Liver (tissue), 7 donors: ENCODE measurements at regions not wholly inside any gene's neighbourhood (a gene's known extent, or its start where the extent isn't known, plus 50 kb on each side); places are given as distances from the start of the nearest gene placed in this dataset.

Source experiments
- DNase-seq: peaks from one replicate; pipeline ENCODE4 v3.0.0-alpha.2; 2017; ENCODE audit warnings: low spot score
- H3K27ac ChIP-seq, 2 donors: one replicate each; pipeline ENCODE4 v1.7.0; 2013; ENCODE audit warnings: inconsistent platforms in 2 of 2, low read length in 2 of 2, control low read depth in 1 of 2, low read depth in 1 of 2, mild to moderate bottlenecking in 1 of 2
- H3K27me3 ChIP-seq, 4 donors: one replicate each; pipeline versions ENCODE4 v1.6.1 to v1.7.0; 2013; ENCODE audit warnings: low read length in 3 of 4, inconsistent platforms in 1 of 4, mild to moderate bottlenecking in 1 of 4, moderate library complexity in 1 of 4; ENCODE audit not compliant: control insufficient read depth in 4 of 4, insufficient read depth in 4 of 4
- H3K36me3 ChIP-seq, 4 donors: one replicate each; pipeline versions ENCODE4 v1.6.1 to v1.7.0; 2013; ENCODE audit warnings: low read length in 3 of 4, mild to moderate bottlenecking in 3 of 4, low read depth in 1 of 4, moderate library complexity in 1 of 4; ENCODE audit not compliant: control insufficient read depth in 4 of 4, insufficient read depth in 3 of 4
- H3K4me1 ChIP-seq, 4 donors: one replicate each; pipeline versions ENCODE4 v1.6.1 to v1.7.0; 2013; ENCODE audit warnings: low read length in 3 of 4, mild to moderate bottlenecking in 3 of 4, moderate library complexity in 1 of 4; ENCODE audit not compliant: control insufficient read depth in 4 of 4, insufficient read depth in 4 of 4
- H3K4me3 ChIP-seq, 3 donors: one replicate each; pipeline versions ENCODE4 v1.6.1 to v1.7.0; 2013; ENCODE audit warnings: low read length in 3 of 3, control low read depth in 1 of 3, low read depth in 1 of 3, mild to moderate bottlenecking in 1 of 3
- H3K9ac ChIP-seq, 2 donors: one replicate each; pipeline ENCODE4 v1.7.0; 2013; ENCODE audit warnings: low read length in 2 of 2, mild to moderate bottlenecking in 2 of 2, moderate library complexity in 2 of 2, control low read depth in 1 of 2, low read depth in 1 of 2
- H3K9me3 ChIP-seq, 4 donors: one replicate each; pipeline versions ENCODE4 v1.6.1 to v1.7.0; 2013; ENCODE audit warnings: low read length in 3 of 4; ENCODE audit not compliant: control insufficient read depth in 4 of 4
- EGR1 ChIP-seq, 2 donors: IDR thresholded peaks; 2 replicates each; pipeline ENCODE4 v1.6.1; 2016 to 2018; ENCODE audit warnings: antibody characterized with exemption in 2 of 2, low read depth in 2 of 2
- FOXA1 ChIP-seq: IDR thresholded peaks from 2 replicates; pipeline ENCODE4 v1.6.1; 2016; ENCODE audit warnings: antibody characterized with exemption
- FOXA2 ChIP-seq: IDR thresholded peaks from 2 replicates; pipeline ENCODE4 v1.6.1; 2016; ENCODE audit warnings: antibody characterized with exemption
- GABPA ChIP-seq, 2 donors: IDR thresholded peaks in 1 of 2; conservative IDR thresholded peaks in 1 of 2; 2 replicates each; pipeline ENCODE4 v1.6.1; 2016; ENCODE audit warnings: antibody characterized with exemption in 2 of 2, mild to moderate bottlenecking in 1 of 2, moderate library complexity in 1 of 2
- HNF4A ChIP-seq, 2 donors: conservative IDR thresholded peaks; 2 replicates each; pipeline ENCODE4 v1.6.1; 2016; ENCODE audit warnings: antibody characterized with exemption in 2 of 2, mild to moderate bottlenecking in 2 of 2
- HNF4G ChIP-seq: IDR thresholded peaks from 2 replicates; pipeline ENCODE4 v1.6.1; 2016; ENCODE audit warnings: antibody characterized with exemption
- JUND ChIP-seq, 2 donors: IDR thresholded peaks; 2 replicates each; pipeline ENCODE4 v1.6.1; 2016; ENCODE audit warnings: antibody characterized with exemption in 2 of 2
- NR2F2 ChIP-seq: IDR thresholded peaks from 2 replicates; pipeline ENCODE4 v1.6.1; 2016; ENCODE audit warnings: antibody characterized with exemption
- RXRA ChIP-seq, 2 donors: IDR thresholded peaks; 2 replicates each; pipeline ENCODE4 v1.6.1; 2017 to 2018; ENCODE audit warnings: antibody characterized with exemption in 2 of 2, mild to moderate bottlenecking in 1 of 2
- SP1 ChIP-seq: IDR thresholded peaks from 2 replicates; pipeline ENCODE4 v1.6.1; 2018; ENCODE audit warnings: antibody characterized with exemption, mild to moderate bottlenecking
- TAF1 ChIP-seq: conservative IDR thresholded peaks from 2 replicates; pipeline ENCODE4 v1.6.1; 2016; ENCODE audit warnings: antibody characterized with exemption, mild to moderate bottlenecking
- YY1 ChIP-seq: IDR thresholded peaks from 2 replicates; pipeline ENCODE4 v1.6.1; 2016; ENCODE audit warnings: antibody characterized with exemption, mild to moderate bottlenecking
- TF ChIP-seq, protein P1 (sequence below): IDR thresholded peaks from 2 replicates; pipeline ENCODE4 v1.6.1; 2016; ENCODE audit warnings: antibody characterized with exemption, mild to moderate bottlenecking
- TF ChIP-seq, protein P2 (sequence below): IDR thresholded peaks from 2 replicates; pipeline ENCODE4 v1.6.1; 2016; ENCODE audit warnings: antibody characterized with exemption
- TF ChIP-seq, protein P3 (sequence below): IDR thresholded peaks from 2 replicates; pipeline ENCODE4 v1.6.1; 2016; ENCODE audit warnings: antibody characterized with exemption
- TF ChIP-seq, protein P4 (sequence below): IDR thresholded peaks from 2 replicates; pipeline ENCODE4 v1.6.1; 2016; ENCODE audit warnings: antibody characterized with exemption
- TF ChIP-seq, protein P5 (sequence below): fragments of 150-350 bp; IDR thresholded peaks from 2 replicates; pipeline ENCODE4 v1.5.1; 2017; ENCODE audit warnings: improper control_type of control experiment, low read depth, low read length; ENCODE audit not compliant: missing input control
- donor health status: healthy.
- donor health status: healthy.
- donor health status: healthy.
- donor health status: healthy.

DNA sequence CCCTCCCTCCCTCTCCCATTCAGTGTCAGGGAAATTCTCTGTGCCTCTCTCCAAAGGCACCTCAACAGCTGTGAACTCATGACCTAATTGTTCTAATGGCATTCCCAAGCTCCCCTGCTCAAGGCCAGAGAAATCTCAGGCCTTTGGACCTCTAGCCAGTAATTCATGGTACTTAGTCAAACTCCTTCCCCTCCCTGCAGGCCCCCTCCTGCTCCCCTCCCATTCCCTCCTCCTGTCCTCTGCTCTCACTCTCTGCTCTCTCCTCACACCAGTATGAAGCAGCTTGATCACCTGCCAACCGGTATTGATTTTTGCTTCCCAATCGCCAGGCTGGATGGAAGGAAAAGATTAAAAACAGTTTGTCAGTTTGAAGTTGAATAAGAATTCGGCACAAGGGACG is 370.5 kb upstream of the PBX1 start (continued):
- TF ChIP-seq, protein P1, sequence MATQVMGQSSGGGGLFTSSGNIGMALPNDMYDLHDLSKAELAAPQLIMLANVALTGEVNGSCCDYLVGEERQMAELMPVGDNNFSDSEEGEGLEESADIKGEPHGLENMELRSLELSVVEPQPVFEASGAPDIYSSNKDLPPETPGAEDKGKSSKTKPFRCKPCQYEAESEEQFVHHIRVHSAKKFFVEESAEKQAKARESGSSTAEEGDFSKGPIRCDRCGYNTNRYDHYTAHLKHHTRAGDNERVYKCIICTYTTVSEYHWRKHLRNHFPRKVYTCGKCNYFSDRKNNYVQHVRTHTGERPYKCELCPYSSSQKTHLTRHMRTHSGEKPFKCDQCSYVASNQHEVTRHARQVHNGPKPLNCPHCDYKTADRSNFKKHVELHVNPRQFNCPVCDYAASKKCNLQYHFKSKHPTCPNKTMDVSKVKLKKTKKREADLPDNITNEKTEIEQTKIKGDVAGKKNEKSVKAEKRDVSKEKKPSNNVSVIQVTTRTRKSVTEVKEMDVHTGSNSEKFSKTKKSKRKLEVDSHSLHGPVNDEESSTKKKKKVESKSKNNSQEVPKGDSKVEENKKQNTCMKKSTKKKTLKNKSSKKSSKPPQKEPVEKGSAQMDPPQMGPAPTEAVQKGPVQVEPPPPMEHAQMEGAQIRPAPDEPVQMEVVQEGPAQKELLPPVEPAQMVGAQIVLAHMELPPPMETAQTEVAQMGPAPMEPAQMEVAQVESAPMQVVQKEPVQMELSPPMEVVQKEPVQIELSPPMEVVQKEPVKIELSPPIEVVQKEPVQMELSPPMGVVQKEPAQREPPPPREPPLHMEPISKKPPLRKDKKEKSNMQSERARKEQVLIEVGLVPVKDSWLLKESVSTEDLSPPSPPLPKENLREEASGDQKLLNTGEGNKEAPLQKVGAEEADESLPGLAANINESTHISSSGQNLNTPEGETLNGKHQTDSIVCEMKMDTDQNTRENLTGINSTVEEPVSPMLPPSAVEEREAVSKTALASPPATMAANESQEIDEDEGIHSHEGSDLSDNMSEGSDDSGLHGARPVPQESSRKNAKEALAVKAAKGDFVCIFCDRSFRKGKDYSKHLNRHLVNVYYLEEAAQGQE, result no peak
- TF ChIP-seq HNF4G (no peak), GABPA (IDR thresholded peaks at IDR 0.05 in 1 of 2, conservative IDR thresholded peaks at IDR 0.05 in 1 of 2) (no peak), TAF1 (no peak), JUND (IDR thresholded peaks at IDR 0.05) (no peak)
- TF ChIP-seq, protein P2, sequence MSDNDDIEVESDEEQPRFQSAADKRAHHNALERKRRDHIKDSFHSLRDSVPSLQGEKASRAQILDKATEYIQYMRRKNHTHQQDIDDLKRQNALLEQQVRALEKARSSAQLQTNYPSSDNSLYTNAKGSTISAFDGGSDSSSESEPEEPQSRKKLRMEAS, result no peak

DNA sequence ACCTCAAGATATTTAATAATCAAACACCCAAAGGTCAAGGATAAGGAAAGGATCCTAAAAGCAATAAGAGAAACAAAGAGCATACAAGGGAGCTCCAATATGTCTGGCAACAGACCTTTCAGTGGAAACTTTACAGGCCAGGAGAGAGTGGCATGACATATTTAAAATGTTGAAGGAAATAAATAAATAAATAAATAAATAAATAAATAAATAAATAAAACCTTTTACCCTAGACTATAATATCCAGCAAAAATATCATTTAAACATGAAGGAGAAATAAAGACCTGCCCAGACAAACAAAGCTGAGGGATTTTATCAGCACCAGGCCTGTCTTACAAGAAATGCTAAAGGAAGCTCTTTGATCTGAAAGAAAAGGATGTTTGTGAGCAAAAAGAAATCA is 367.8 kb upstream of the PBX1 start:
- H3K27ac ChIP-seq, result no peak overlapping the region
- TF ChIP-seq, protein P3, sequence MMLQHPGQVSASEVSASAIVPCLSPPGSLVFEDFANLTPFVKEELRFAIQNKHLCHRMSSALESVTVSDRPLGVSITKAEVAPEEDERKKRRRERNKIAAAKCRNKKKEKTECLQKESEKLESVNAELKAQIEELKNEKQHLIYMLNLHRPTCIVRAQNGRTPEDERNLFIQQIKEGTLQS, result no peak
- TF ChIP-seq HNF4G (no peak), NR2F2 (no peak), GABPA (IDR thresholded peaks at IDR 0.05 in 1 of 2, conservative IDR thresholded peaks at IDR 0.05 in 1 of 2) (no peak), EGR1 (IDR thresholded peaks at IDR 0.05; ENCODE audit: low read depth in 2 of 2) (no peak), TAF1 (no peak), SP1 (no peak), FOXA1 (no peak), YY1 (no peak), FOXA2 (no peak), HNF4A (conservative IDR thresholded peaks at IDR 0.05) (no peak), RXRA (IDR thresholded peaks at IDR 0.05) (no peak)
- TF ChIP-seq, protein P4, sequence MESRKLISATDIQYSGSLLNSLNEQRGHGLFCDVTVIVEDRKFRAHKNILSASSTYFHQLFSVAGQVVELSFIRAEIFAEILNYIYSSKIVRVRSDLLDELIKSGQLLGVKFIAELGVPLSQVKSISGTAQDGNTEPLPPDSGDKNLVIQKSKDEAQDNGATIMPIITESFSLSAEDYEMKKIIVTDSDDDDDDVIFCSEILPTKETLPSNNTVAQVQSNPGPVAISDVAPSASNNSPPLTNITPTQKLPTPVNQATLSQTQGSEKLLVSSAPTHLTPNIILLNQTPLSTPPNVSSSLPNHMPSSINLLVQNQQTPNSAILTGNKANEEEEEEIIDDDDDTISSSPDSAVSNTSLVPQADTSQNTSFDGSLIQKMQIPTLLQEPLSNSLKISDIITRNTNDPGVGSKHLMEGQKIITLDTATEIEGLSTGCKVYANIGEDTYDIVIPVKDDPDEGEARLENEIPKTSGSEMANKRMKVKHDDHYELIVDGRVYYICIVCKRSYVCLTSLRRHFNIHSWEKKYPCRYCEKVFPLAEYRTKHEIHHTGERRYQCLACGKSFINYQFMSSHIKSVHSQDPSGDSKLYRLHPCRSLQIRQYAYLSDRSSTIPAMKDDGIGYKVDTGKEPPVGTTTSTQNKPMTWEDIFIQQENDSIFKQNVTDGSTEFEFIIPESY, result no peak
- TF ChIP-seq, protein P2, result no peak
- TF ChIP-seq, protein P1, result no peak
- TF ChIP-seq, protein P5, sequence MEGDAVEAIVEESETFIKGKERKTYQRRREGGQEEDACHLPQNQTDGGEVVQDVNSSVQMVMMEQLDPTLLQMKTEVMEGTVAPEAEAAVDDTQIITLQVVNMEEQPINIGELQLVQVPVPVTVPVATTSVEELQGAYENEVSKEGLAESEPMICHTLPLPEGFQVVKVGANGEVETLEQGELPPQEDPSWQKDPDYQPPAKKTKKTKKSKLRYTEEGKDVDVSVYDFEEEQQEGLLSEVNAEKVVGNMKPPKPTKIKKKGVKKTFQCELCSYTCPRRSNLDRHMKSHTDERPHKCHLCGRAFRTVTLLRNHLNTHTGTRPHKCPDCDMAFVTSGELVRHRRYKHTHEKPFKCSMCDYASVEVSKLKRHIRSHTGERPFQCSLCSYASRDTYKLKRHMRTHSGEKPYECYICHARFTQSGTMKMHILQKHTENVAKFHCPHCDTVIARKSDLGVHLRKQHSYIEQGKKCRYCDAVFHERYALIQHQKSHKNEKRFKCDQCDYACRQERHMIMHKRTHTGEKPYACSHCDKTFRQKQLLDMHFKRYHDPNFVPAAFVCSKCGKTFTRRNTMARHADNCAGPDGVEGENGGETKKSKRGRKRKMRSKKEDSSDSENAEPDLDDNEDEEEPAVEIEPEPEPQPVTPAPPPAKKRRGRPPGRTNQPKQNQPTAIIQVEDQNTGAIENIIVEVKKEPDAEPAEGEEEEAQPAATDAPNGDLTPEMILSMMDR, result no peak
- H3K27me3 ChIP-seq, result no peaks in the 10 kb centered on the region
- H3K4me3 ChIP-seq, result no peak overlapping the region
- H3K9ac ChIP-seq, result no peak overlapping the region
- no peaks in the 10 kb centered on the region for H3K9me3 ChIP-seq
- no peaks in the 10 kb centered on the region for H3K4me1 ChIP-seq
- no peaks in the 10 kb centered on the region for H3K36me3 ChIP-seq
- DNase-seq, result no peak
